ENCODE measurements at regions not wholly inside any gene's neighbourhood (a gene's known extent, or its start where the extent isn't known, plus 50 kb on each side); places are given as distances from the start of the nearest gene placed in this dataset.
A peak's percentile ranks its signal among the peaks of the same experiment; 100 is the strongest.

DNA sequence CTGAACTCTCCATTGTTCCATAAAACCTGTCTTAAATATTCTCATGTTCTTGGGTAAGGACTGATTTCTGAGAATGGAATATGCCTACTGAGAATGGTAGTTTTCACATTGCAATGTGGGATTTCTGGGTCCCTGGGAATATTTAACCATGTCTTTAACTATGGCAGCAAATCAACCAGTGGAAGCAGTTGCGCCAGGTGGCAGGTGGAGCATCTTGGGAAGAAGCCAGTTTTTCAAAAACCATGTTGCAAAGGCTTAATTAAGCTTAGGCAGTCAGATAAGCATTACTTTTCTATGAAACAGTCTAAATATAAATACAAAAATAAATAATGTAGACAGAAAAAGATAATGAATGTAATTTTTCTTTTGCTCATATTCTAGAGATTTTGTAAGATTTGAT lies 448.1 kb downstream of the ADAMTS20 start:
- H3K4me3 ChIP-seq (ENCODE audit: insufficient read depth, low read depth, low read length), result no peak overlapping the region
- peaks cover 3% of the 10 kb centered on the region for H3K9me3 Mint-ChIP-seq (ENCODE audit: unreplicated experiment)
- H4K20me1 ChIP-seq (ENCODE audit: insufficient read depth, low read length), result no peaks in the 10 kb centered on the region
- H3K4me1 Mint-ChIP-seq (ENCODE audit: low read depth, unreplicated experiment), result peaks cover 45% of the 10 kb centered on the region
- no peak overlapping the region for H3K27ac Mint-ChIP-seq (ENCODE audit: unreplicated experiment)
- TF ChIP-seq, protein P1, sequence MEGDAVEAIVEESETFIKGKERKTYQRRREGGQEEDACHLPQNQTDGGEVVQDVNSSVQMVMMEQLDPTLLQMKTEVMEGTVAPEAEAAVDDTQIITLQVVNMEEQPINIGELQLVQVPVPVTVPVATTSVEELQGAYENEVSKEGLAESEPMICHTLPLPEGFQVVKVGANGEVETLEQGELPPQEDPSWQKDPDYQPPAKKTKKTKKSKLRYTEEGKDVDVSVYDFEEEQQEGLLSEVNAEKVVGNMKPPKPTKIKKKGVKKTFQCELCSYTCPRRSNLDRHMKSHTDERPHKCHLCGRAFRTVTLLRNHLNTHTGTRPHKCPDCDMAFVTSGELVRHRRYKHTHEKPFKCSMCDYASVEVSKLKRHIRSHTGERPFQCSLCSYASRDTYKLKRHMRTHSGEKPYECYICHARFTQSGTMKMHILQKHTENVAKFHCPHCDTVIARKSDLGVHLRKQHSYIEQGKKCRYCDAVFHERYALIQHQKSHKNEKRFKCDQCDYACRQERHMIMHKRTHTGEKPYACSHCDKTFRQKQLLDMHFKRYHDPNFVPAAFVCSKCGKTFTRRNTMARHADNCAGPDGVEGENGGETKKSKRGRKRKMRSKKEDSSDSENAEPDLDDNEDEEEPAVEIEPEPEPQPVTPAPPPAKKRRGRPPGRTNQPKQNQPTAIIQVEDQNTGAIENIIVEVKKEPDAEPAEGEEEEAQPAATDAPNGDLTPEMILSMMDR (IDR thresholded peaks at IDR 0.05; ENCODE audit: insufficient read depth, low read depth, low read length), result no peak
- no peak for TF ChIP-seq EZH2 (IDR thresholded peaks at IDR 0.05; ENCODE audit: insufficient read depth, low read length)
- no peaks in the 10 kb centered on the region for H3K27me3 Mint-ChIP-seq (ENCODE audit: low read depth, unreplicated experiment)
- H3K27me3 ChIP-seq (ENCODE audit: insufficient read depth, low read length), result no peaks in the 10 kb centered on the region
- H3K4me1 ChIP-seq (ENCODE audit: insufficient read depth, low read length), result peaks cover 10% of the 10 kb centered on the region
- no peaks in the 10 kb centered on the region for H3K36me3 Mint-ChIP-seq (ENCODE audit: low read depth, unreplicated experiment)
- H3K27ac ChIP-seq (ENCODE audit: low read depth, low read length), result peak overlapping the region; percentile 22
- FAIRE-seq (no peak), DNase-seq (ENCODE audit: low read depth) (no peak)
- H2AFZ ChIP-seq (ENCODE audit: low read depth, low read length), result no peak overlapping the region
- H3K9me3 ChIP-seq (ENCODE audit: insufficient read depth, low read depth, low read length), result no peaks in the 10 kb centered on the region
- no peak overlapping the region for H3K4me3 Mint-ChIP-seq (ENCODE audit: unreplicated experiment)
- no peak overlapping the region for H3K9ac ChIP-seq (ENCODE audit: low read length)
- no peak overlapping the region for H3K4me2 ChIP-seq (ENCODE audit: low read length)
- H3K79me2 ChIP-seq (ENCODE audit: insufficient read depth, low read length), result no peaks in the 10 kb centered on the region
- H3K36me3 ChIP-seq (ENCODE audit: insufficient read depth, low read length), result no peaks in the 10 kb centered on the region

DNA sequence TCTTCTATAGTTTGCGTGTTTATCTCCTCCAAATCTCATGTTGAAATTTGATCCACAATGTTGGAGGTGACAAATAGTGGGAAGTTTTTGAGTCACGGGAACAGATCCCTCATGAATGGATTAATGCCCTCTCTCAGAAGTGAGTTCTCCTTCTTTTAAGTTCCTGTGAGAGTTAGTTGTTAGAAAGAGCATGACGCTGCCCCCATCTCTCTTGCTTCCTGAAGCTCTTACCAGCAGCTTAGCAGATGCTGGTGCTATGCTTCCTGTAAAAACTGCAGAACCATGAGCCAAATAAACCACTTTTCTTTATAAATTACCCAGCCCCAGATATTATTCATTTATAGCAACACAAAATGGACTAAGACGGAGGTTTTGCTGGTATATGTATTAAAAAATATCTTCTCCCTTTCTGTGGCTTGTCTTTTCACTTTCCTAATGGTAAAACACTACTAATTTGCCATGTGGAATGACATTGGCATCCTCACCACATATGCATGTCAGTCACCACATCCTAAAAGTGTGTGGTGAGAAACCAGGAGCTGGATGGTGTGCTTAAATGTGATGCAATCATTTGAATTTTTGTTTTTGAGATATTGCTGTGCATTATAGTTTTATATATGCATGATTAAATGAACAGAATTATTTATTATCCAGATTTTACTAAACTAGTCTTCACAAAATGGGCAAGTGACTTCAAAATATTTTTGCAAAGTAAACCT lies 449.3 kb downstream of the ADAMTS20 start:
- H3K4me2 ChIP-seq (ENCODE audit: low read length), result no peak overlapping the region
- no peaks in the 10 kb centered on the region for H4K20me1 ChIP-seq (ENCODE audit: insufficient read depth, low read length)
- DNase-seq (ENCODE audit: low read depth) (no peak), FAIRE-seq (no peak)
- no peak overlapping the region for H2AFZ ChIP-seq (ENCODE audit: low read depth, low read length)
- no peaks in the 10 kb centered on the region for H3K27me3 ChIP-seq (ENCODE audit: insufficient read depth, low read length)
- no peaks in the 10 kb centered on the region for H3K9me3 ChIP-seq (ENCODE audit: insufficient read depth, low read depth, low read length)
- no peak overlapping the region for H3K27ac ChIP-seq (ENCODE audit: low read depth, low read length)
- TF ChIP-seq, protein P1 (IDR thresholded peaks at IDR 0.05; ENCODE audit: insufficient read depth, low read depth, low read length), result no peak
- no peak for TF ChIP-seq EZH2 (IDR thresholded peaks at IDR 0.05; ENCODE audit: insufficient read depth, low read length)
- H3K4me3 ChIP-seq (ENCODE audit: insufficient read depth, low read depth, low read length), result no peak overlapping the region
- Mint-ChIP-seq H3K4me3 (ENCODE audit: unreplicated experiment) (no peak overlapping the region), H3K9me3 (ENCODE audit: unreplicated experiment) (no peaks in the 10 kb centered on the region), H3K27me3 (ENCODE audit: low read depth, unreplicated experiment) (no peaks in the 10 kb centered on the region), H3K4me1 (ENCODE audit: low read depth, unreplicated experiment) (peaks cover 49% of the 10 kb centered on the region), H3K36me3 (ENCODE audit: low read depth, unreplicated experiment) (no peaks in the 10 kb centered on the region), H3K27ac (ENCODE audit: unreplicated experiment) (peak overlapping the region; percentile 22)
- peaks cover 10% of the 10 kb centered on the region for H3K4me1 ChIP-seq (ENCODE audit: insufficient read depth, low read length)
- H3K36me3 ChIP-seq (ENCODE audit: insufficient read depth, low read length), result no peaks in the 10 kb centered on the region
- no peaks in the 10 kb centered on the region for H3K79me2 ChIP-seq (ENCODE audit: insufficient read depth, low read length)
- H3K9ac ChIP-seq (ENCODE audit: low read length), result no peak overlapping the region

GRCh38 chr12:43100231-43100630 lies 451.8 kb downstream of the ADAMTS20 start:
- no peak overlapping the region for H3K27ac Mint-ChIP-seq (ENCODE audit: unreplicated experiment)
- H3K27me3 ChIP-seq (ENCODE audit: insufficient read depth, low read length), result no peaks in the 10 kb centered on the region
- no peak overlapping the region for H2AFZ ChIP-seq (ENCODE audit: low read depth, low read length)
- H3K27ac ChIP-seq (ENCODE audit: low read depth, low read length), result no peak overlapping the region
- no peaks in the 10 kb centered on the region for H3K27me3 Mint-ChIP-seq (ENCODE audit: low read depth, unreplicated experiment)
- H3K9ac ChIP-seq (ENCODE audit: low read length), result no peak overlapping the region
- H3K4me2 ChIP-seq (ENCODE audit: low read length), result no peak overlapping the region
- no peak overlapping the region for H3K4me3 ChIP-seq (ENCODE audit: insufficient read depth, low read depth, low read length)
- H3K36me3 ChIP-seq (ENCODE audit: insufficient read depth, low read length), result no peaks in the 10 kb centered on the region
- H3K36me3 Mint-ChIP-seq (ENCODE audit: low read depth, unreplicated experiment), result no peaks in the 10 kb centered on the region
- no peaks in the 10 kb centered on the region for H4K20me1 ChIP-seq (ENCODE audit: insufficient read depth, low read length)
- no peak overlapping the region for H3K4me3 Mint-ChIP-seq (ENCODE audit: unreplicated experiment)
- DNase-seq (ENCODE audit: low read depth) (no peak), FAIRE-seq (no peak)
- peaks cover 10% of the 10 kb centered on the region for H3K4me1 ChIP-seq (ENCODE audit: insufficient read depth, low read length)
- no peaks in the 10 kb centered on the region for H3K79me2 ChIP-seq (ENCODE audit: insufficient read depth, low read length)
- no peaks in the 10 kb centered on the region for H3K9me3 Mint-ChIP-seq (ENCODE audit: unreplicated experiment)
- no peak for TF ChIP-seq EZH2 (IDR thresholded peaks at IDR 0.05; ENCODE audit: insufficient read depth, low read length)
- TF ChIP-seq, protein P1 (IDR thresholded peaks at IDR 0.05; ENCODE audit: insufficient read depth, low read depth, low read length), result no peak
- H3K9me3 ChIP-seq (ENCODE audit: insufficient read depth, low read depth, low read length), result no peaks in the 10 kb centered on the region
- H3K4me1 Mint-ChIP-seq (ENCODE audit: low read depth, unreplicated experiment), result peaks cover 35% of the 10 kb centered on the region
